OCI-LY7 (cell line): ENCODE measurements at regions not wholly inside any gene's neighbourhood (a gene's known extent, or its start where the extent isn't known, plus 50 kb on each side); places are given as distances from the start of the nearest gene placed in this dataset.

Experiments
- BruUV-seq: library from RNA; stranded (reverse); fragments of 400-500 nt; replicated peaks from 2 replicates; lab custom pipeline; 2021; lab: Mats Ljungman, UMichigan
- CTCF ChIA-PET: fragments of 300-600 bp; sonication (Branson Sonifier 250); formaldehyde crosslinking; loops from one replicate; lab custom pipeline; 2022; ENCODE audit warnings: antibody characterized with exemption; ENCODE audit not compliant: unreplicated experiment; lab: Charles Lee
- POLR2A ChIA-PET: fragments of 300-600 bp; sonication (Branson Sonifier 250); formaldehyde crosslinking; loops from one replicate; lab custom pipeline; 2022; ENCODE audit warnings: antibody characterized with exemption; lab: Charles Lee
- DNase-seq: peaks from one replicate; pipeline ENCODE4 v3.0.0-alpha.2; 2015; ENCODE audit warnings: low spot score
- H2AFZ ChIP-seq: fragments of 200-600 bp; sonication (generic), shearing (Covaris generic); 2 replicates; pipeline ENCODE4 v1.6.1; 2014; ENCODE audit warnings: mild to moderate bottlenecking, antibody characterized with exemption, low read length, moderate library complexity
- H3K27ac ChIP-seq: fragments of 200-600 bp; sonication (generic); 2 replicates; pipeline ENCODE4 v1.5.1; 2014; ENCODE audit warnings: mixed run types, low read depth, mild to moderate bottlenecking, moderate library complexity, low read length, inconsistent platforms; ENCODE audit not compliant: poor library complexity, severe bottlenecking
- H3K36me3 ChIP-seq: fragments of 200-600 bp; sonication (generic); 2 replicates; pipeline ENCODE4 v1.6.1; 2014; ENCODE audit warnings: mild to moderate bottlenecking, antibody characterized with exemption, low read length, moderate library complexity, mixed read lengths; ENCODE audit not compliant: insufficient read depth
- H3K4me1 ChIP-seq: fragments of 200-600 bp; sonication (generic); 2 replicates; pipeline ENCODE4 v1.5.1; 2014; ENCODE audit warnings: mild to moderate bottlenecking, low read length; ENCODE audit not compliant: insufficient read depth, poor library complexity, severe bottlenecking
- H3K4me2 ChIP-seq: fragments of 200-600 bp; sonication (generic); 2 replicates; pipeline ENCODE4 v1.6.1; 2014; ENCODE audit warnings: mild to moderate bottlenecking, low read length
- H3K4me3 ChIP-seq: fragments of 200-600 bp; sonication (generic); 2 replicates; pipeline ENCODE4 v1.5.1; 2014; ENCODE audit warnings: mild to moderate bottlenecking, low read depth, low read length; ENCODE audit not compliant: poor library complexity, severe bottlenecking
- H3K79me2 ChIP-seq: fragments of 200-600 bp; sonication (generic); 2 replicates; pipeline ENCODE4 v1.6.1; 2016; ENCODE audit warnings: low read depth, mild to moderate bottlenecking, low read length, moderate library complexity, mixed read lengths; ENCODE audit not compliant: insufficient read depth
- H3K9me2 ChIP-seq: fragments of 200-600 bp; sonication (generic); 2 replicates; pipeline ENCODE4 v1.6.1; 2016; ENCODE audit warnings: mild to moderate bottlenecking, low read length, mixed read lengths; ENCODE audit not compliant: insufficient read depth
- H3K9me3 ChIP-seq: fragments of 200-600 bp; sonication (generic); 2 replicates; pipeline ENCODE4 v1.6.1; 2014; ENCODE audit warnings: mild to moderate bottlenecking, mixed run types, low read length, mixed read lengths
- H4K20me1 ChIP-seq: fragments of 200-600 bp; sonication (generic); 2 replicates; pipeline ENCODE4 v1.6.1; 2014; ENCODE audit warnings: mild to moderate bottlenecking, antibody characterized with exemption, low read length, moderate library complexity, mixed read lengths; ENCODE audit not compliant: insufficient read depth
- CTCF ChIP-seq: fragments of 200-600 bp; sonication (generic); conservative IDR thresholded peaks from 2 replicates; pipeline ENCODE4 v1.5.1; 2014; ENCODE audit warnings: mild to moderate bottlenecking, antibody characterized with exemption, low read length, moderate library complexity, mixed read lengths
- EZH2phosphoT487 ChIP-seq: fragments of 200-600 bp; sonication (generic); IDR thresholded peaks from 2 replicates; pipeline ENCODE4 v1.6.1; 2018; ENCODE audit warnings: low read depth, borderline replicate concordance, mild to moderate bottlenecking, mixed run types, antibody characterized with exemption, low read length, moderate library complexity, mixed read lengths
- intact Hi-C: fragments of 100-400 bp; cut with micrococcal nuclease; formaldehyde crosslinking; loops from one replicate; pipeline ENCODE4 v1.10.0; 2022; ENCODE audit not compliant: unreplicated experiment

GRCh38 chr1:234536741-234537140, 57.8 kb upstream of the TARBP1 start:
- POLR2A ChIA-PET = interaction anchor here (0.8 to 1.5 kb wide), 4 partner anchors 8 to 31 kb away, joined by 3 to 6 read pairs (median 4); no protein-coding TSS in a partner anchor
- CTCF ChIA-PET = no interaction called here

GRCh38 chr1:234535763-234536515, 57.0 kb upstream of the TARBP1 start:
- Histone ChIP-seq H3K4me2 (no peak overlapping the region), H4K20me1 (no peaks in the 10 kb centered on the region), H3K9me2 (no peaks in the 10 kb centered on the region), H3K4me1 (no peaks in the 10 kb centered on the region), H2AFZ (no peak overlapping the region), H3K79me2 (no peaks in the 10 kb centered on the region), H3K9me3 (no peaks in the 10 kb centered on the region), H3K36me3 (no peaks in the 10 kb centered on the region), H3K4me3 (no peak overlapping the region), H3K27ac (no peak overlapping the region)
- intact Hi-C loops = no loop called here
- CTCF ChIA-PET = no interaction called here
- DNase-seq = no peak
- TF ChIP-seq EZH2phosphoT487 = no peak
- no peak for TF ChIP-seq CTCF
- BruUV-seq = no TSS peak
- POLR2A ChIA-PET = interaction anchor here (0.9 to 1.5 kb wide), 3 partner anchors 8 to 10 kb away, joined by 3 to 6 read pairs (median 4); no protein-coding TSS in a partner anchor

More at GRCh38 chr1:234536741-234537140, 57.8 kb upstream of the TARBP1 start:
- Histone ChIP-seq H2AFZ (no peak overlapping the region), H3K9me3 (no peaks in the 10 kb centered on the region), H4K20me1 (no peaks in the 10 kb centered on the region), H3K36me3 (no peaks in the 10 kb centered on the region), H3K9me2 (no peaks in the 10 kb centered on the region), H3K4me1 (no peaks in the 10 kb centered on the region), H3K79me2 (no peaks in the 10 kb centered on the region), H3K27ac (no peak overlapping the region), H3K4me3 (no peak overlapping the region), H3K4me2 (no peak overlapping the region)
- DNase-seq = no peak
- intact Hi-C loops = no loop called here
- no peak for TF ChIP-seq EZH2phosphoT487
- no peak for TF ChIP-seq CTCF
- no TSS peak for BruUV-seq

GRCh38 chr1:234535218-234535617, 56.2 kb upstream of the TARBP1 start:
- DNase-seq = no peak
- Histone ChIP-seq H3K9me3 (no peaks in the 10 kb centered on the region), H3K9me2 (no peaks in the 10 kb centered on the region), H2AFZ (no peak overlapping the region), H3K4me2 (no peak overlapping the region), H3K4me1 (no peaks in the 10 kb centered on the region), H3K4me3 (no peak overlapping the region), H3K27ac (no peak overlapping the region), H3K36me3 (no peaks in the 10 kb centered on the region), H4K20me1 (no peaks in the 10 kb centered on the region), H3K79me2 (no peaks in the 10 kb centered on the region)
- ChIA-PET POLR2A (interaction anchor here (0.9 to 1.5 kb wide), 2 partner anchors 9 kb away, joined by 4 to 6 read pairs; no protein-coding TSS in a partner anchor), CTCF (no interaction called here)
- TF ChIP-seq EZH2phosphoT487 = no peak
- TF ChIP-seq CTCF = no peak
- intact Hi-C loops = no loop called here
- BruUV-seq = no TSS peak
